NCI-H345 treated with DMSO at 0.1 percent for 48 hours (cell line): ENCODE measurements at regions not wholly inside any gene's neighbourhood (a gene's known extent, or its start where the extent isn't known, plus 50 kb on each side); places are given as distances from the start of the nearest gene placed in this dataset.
"Not testable (repeated sequence)": the region's sequence is repeated elsewhere in the genome, so short reads cannot be mapped to it uniquely, and the experiment has no call there.

ENCODE experiments used
- DNase-seq: peaks from one replicate; lab custom pipeline; 2025; ENCODE audit not compliant: unreplicated experiment; lab: John Stamatoyannopoulos, UW

DNA sequence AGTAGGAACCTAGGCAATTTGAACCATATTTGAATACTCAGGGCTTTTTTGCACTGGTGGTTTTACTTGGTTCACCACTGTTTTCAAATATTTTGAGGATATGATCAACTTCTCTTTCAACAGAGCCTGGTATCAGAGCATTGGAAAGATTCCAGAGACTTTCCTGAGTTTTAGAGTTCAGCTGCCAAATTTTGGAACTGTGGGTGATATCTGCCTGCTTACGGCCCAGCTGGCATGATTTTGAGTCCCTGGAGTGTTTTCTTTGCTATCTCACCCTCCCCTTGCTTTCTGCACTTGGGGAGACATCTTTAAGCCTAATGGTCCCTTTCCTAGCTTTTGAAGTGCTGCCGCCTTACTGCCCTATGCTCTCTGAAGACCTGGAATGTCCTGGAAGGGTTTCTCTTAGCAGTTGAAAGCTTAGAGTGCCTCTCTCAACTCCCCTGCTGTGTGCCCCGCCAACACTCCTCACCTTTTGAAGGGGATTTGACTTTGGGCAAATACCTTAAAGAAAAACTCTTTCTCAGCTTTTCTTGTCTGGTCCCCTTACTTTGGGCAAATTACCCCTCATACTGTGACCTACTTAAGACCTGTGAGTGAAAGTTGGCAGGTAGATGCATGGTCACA lies 539.1 kb downstream of the MFSD1 start:
- no peak for DNase-seq

DNA sequence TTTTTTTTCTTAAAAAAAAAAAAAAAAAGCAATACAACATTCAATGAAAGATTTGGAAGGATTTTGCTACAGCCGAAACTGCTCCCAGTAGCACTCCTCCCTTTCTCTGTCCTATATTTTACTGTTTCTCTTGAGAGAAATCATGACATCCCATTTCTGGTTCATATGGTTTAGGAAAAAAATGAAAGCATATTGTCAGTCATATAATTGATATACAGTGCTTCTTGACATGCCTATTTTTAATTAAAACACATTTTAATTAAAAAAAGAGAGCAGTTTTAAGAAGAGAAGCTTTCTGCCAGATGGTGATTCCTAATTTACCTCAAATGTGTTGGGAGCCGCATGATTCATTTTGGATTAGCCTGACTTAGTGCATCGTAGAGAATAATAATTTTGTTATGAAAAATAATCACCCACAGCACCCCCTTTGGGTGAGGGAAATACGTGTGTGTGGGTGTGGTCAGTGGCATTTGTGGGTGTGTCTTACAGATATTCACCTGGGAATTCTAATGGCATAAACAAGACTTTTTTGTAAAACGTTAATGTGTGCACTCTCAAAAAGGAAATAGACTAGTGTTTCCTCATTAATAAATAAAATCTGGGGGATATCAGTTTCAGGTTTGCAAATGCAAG lies 544.5 kb downstream of the MFSD1 start:
- DNase-seq, result no peak

- no peak for DNase-seq
Measured at GRCh38 chr3:159348431-159348830, 546.6 kb downstream of the MFSD1 start.

DNA sequence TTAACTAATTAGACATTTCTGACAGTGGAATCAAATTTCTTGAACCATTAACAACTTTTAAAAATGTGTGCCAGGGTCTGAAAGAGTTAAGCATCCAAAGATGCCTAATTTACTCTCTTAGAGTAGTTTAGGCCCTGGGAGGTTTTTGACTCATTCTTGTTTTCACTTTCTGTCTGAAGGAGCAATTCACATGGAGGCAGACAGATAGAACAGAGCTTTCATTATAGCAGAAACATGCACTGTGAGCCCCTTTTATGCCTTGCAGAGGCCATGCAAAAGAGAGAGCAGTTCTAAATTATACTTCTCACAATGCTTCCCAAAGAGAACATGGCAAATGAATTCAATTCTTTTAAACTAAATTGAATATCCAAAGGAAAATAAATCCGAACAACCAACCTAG lies 554.8 kb downstream of the MFSD1 start:
- DNase-seq, result no peak

DNA sequence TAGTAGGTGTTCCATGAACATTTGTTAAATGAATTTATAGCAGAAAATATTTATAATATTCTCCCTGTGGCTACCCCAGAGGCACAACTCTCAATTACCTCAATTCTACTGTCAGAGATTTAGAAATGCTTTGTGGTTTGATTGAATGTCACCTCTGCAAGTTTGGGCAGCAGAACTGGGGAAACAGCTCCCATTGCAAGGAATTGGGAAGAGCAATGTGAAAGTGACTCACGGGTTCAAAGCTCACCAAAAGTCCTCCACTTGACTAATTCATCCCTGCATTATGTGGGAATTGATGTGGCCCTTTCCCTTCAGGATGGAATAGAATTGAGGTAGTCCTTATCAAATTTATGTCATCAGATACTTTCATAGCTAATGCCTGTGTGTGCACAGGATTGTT lies 562.7 kb downstream of the MFSD1 start:
- no peak for DNase-seq

- no peak for DNase-seq
Measured at GRCh38 chr3:159366476-159366875, 564.6 kb downstream of the MFSD1 start.

GRCh38 chr3:159371961-159372360 lies 570.1 kb downstream of the MFSD1 start:
- no peak for DNase-seq

- no peak for DNase-seq
Measured at GRCh38 chr3:159378396-159379194, 576.7 kb downstream of the MFSD1 start.

GRCh38 chr3:159380891-159381290 lies 579.0 kb downstream of the MFSD1 start:
- DNase-seq, result no peak

DNA sequence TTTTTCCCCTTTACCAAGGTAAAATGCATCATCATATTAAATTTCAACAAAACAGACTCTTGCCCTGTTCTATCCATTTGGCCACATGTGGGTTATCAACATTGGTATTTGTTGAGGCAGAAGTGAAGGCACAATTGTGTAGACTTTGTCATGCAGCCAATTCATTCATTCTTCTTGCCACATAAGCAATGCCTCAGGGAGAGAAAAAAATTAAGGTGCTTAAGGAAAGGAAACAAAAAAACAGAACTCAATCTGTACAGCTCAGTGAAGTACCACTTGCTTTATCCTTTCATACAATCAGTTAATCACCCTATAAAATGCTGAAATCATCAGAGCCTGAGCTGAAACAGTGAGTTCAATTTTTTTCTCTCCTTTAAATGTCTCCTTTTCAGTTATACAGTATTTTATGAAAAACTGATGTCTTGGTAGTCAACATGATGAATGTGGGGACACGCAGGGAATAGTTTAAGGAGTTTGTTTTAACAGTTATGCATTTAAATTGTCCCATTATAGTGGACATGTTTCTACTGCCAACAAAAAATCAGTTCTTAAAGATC lies 588.9 kb downstream of the MFSD1 start:
- no peak for DNase-seq

- DNase-seq, result not testable (repeated sequence)
Measured at GRCh38 chr3:159397683-159398082, 591.0 kb upstream of the IL12A start.

DNA sequence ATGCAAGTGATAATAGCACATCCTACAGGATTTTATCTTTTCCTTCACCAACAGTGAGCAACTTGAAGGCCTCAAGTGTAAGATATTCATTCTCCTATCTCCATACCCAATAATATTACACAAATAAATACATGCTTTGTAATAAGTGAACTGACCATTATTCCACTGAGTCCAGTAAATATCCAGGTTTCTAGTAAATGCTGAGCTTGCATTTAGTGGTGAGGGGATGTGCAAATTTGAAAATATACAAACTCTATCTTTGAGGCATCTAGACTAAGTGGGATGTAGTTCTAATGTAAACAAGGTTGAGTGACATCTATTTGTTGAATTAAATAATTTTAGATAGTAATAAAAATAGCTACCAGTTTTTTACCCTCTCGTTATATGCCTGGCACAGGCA lies 587.6 kb upstream of the IL12A start:
- no peak for DNase-seq

DNA sequence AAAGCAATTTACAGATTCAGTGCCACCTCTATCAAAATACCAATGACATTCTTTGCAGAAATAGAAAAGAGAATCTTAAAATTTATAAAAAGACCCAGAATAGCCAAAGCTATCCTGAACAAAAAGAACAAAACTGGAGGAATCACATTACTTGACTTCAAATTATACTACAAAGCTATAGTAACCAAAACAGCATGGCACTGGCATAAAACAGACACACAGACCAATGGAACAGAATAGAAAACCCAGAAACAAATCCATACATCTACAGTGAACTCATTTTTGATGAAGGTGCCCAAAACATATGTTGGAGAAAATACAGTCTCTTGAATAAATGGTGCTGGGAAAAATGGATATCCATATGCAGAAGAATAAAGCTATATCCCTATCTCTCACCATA lies 578.9 kb upstream of the IL12A start:
- not testable (repeated sequence) for DNase-seq

GRCh38 chr3:159413319-159413718 lies 575.3 kb upstream of the IL12A start:
- DNase-seq, result no peak

- no peak for DNase-seq
Measured at GRCh38 chr3:159416856-159417255, 571.8 kb upstream of the IL12A start.

DNA sequence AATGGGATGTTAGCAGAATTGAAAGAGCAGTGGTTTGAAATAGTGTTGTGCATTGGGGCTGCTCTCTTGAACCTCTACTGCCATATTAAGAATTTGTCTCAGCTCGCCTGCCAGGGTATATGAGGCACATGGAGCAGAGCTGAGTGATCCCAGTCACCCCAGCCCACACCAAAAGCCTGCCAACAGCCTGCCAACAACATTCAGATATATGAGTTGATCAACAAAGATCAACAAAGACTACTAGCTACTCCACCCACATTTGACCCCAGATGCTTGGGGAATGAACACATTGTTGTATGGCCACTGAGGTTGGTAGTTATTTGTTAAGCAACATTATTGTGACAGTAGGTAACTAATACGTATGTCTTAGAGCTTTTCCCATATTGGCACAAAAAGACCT lies 570.9 kb upstream of the IL12A start:
- no peak for DNase-seq

- DNase-seq, result no peak
Measured at GRCh38 chr3:159418571-159419526, 569.8 kb upstream of the IL12A start.

DNA sequence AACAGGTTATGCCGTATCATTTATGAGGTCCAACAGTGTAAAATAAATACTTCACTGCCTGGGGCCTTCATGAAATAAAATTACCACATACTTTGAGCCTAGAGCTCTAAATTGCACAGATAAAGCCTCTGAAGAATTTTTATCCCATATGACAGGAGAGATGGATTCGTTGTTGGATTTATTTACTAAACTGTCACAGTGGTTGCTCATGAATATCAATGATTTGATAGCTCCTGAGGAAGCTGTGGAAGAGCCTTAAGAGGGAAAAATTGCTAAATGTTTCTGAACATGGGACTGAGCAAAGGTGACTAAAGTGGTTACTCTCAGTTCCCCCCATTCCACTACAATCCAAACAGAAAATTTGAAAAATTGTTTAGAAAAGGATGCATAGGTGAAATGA lies 558.9 kb upstream of the IL12A start:
- DNase-seq, result no peak

GRCh38 chr3:159432682-159433340 lies 555.8 kb upstream of the IL12A start:
- DNase-seq, result no peak

GRCh38 chr3:159439346-159439745 lies 549.3 kb upstream of the IL12A start:
- DNase-seq, result no peak
